Endothelial cell of umbilical vein (primary cell): ENCODE measurements at regions not wholly inside any gene's neighbourhood (a gene's known extent, or its start where the extent isn't known, plus 50 kb on each side); places are given as distances from the start of the nearest gene placed in this dataset.

Experiments
- BruUV-seq: library from RNA; stranded (reverse); fragments of 400-500 nt; replicated peaks from 2 replicates; lab custom pipeline; 2021; lab: Mats Ljungman, UMichigan
- CTCF ChIA-PET: fragments of 300-600, 350-600 bp; sonication (Branson Sonifier 250); formaldehyde crosslinking; loops from one replicate; lab custom pipeline; 2021; ENCODE audit warnings: antibody characterized with exemption, inconsistent platforms; lab: Charles Lee
- POLR2A ChIA-PET: fragments of 300-600, 350-600 bp; sonication (Branson Sonifier 250); formaldehyde crosslinking; loops from one replicate; lab custom pipeline; 2021; ENCODE audit warnings: antibody characterized with exemption, inconsistent platforms; lab: Charles Lee
- DNase-seq: peaks from one replicate; pipeline ENCODE4 v3.0.0-alpha.2; 2011; ENCODE audit warnings: low read depth, low spot score
- FAIRE-seq: peaks from 2 replicates; lab custom pipeline; 2011; peaks lifted over from hg19 to GRCh38; lab: Jason Lieb, UNC
- H2AFZ ChIP-seq: 2 replicates; pipeline ENCODE4 v1.6.0; 2012; ENCODE audit warnings: low read depth, low read length, control low read depth, inconsistent platforms
- H3K27ac ChIP-seq: 2 replicates; pipeline ENCODE4 v1.5.1; 2011; ENCODE audit warnings: low read depth, mild to moderate bottlenecking, control low read depth, low read length, moderate library complexity; ENCODE audit not compliant: insufficient read depth
- H3K27me3 ChIP-seq, 2 experiments: 2 replicates each; pipeline versions ENCODE4 v1.6.0 to v1.6.1; 2011; ENCODE audit warnings: low read length in 2 of 2, mixed read lengths in 1 of 2; ENCODE audit not compliant: control insufficient read depth in 2 of 2, insufficient read depth in 2 of 2
- H3K36me3 ChIP-seq, 2 experiments: 2 replicates in 1 of 2; 3 replicates in 1 of 2; pipeline ENCODE4 v1.5.1; 2011; ENCODE audit warnings: low read length in 2 of 2, mild to moderate bottlenecking in 1 of 2, moderate library complexity in 1 of 2; ENCODE audit not compliant: control insufficient read depth in 2 of 2, insufficient read depth in 2 of 2; ENCODE audit errors: extremely low read depth in 1 of 2
- H3K4me1 ChIP-seq: 3 replicates; pipeline ENCODE4 v1.5.1; 2011; ENCODE audit warnings: mild to moderate bottlenecking, low read length; ENCODE audit not compliant: control insufficient read depth, insufficient read depth; ENCODE audit errors: extremely low read depth
- H3K4me2 ChIP-seq: 2 replicates; pipeline ENCODE4 v1.6.1; 2011; ENCODE audit warnings: low read length, control low read depth, mixed read lengths; ENCODE audit not compliant: insufficient read depth
- H3K4me3 ChIP-seq, 3 experiments: fragments of 200-600 bp in 1 of 3; sonication (generic), shearing (Covaris generic) in 1 of 3; replicated peaks in 1 of 3; 2 replicates each; pipeline ENCODE4 v1.5.1; 2011 to 2016; ENCODE audit warnings: control low read depth in 3 of 3, low read length in 3 of 3, mild to moderate bottlenecking in 2 of 3, inconsistent platforms in 1 of 3, low read depth in 1 of 3, moderate library complexity in 1 of 3; ENCODE audit not compliant: insufficient read depth in 1 of 3
- H3K79me2 ChIP-seq: 2 replicates; pipeline ENCODE4 v1.6.0; 2012; ENCODE audit warnings: low read length, inconsistent platforms; ENCODE audit not compliant: control insufficient read depth, insufficient read depth
- H3K9ac ChIP-seq: replicated peaks from 2 replicates; pipeline ENCODE3; 2011; ENCODE audit warnings: low read length, control low read depth; ENCODE audit not compliant: insufficient read depth; ENCODE audit errors: extremely low read depth
- H3K9me1 ChIP-seq: replicated peaks from 3 replicates; pipeline ENCODE4 v1.6.0; 2011; ENCODE audit warnings: mild to moderate bottlenecking, low read length; ENCODE audit not compliant: control insufficient read depth, insufficient read depth; ENCODE audit errors: extremely low read depth
- H3K9me3 ChIP-seq: replicated peaks from 2 replicates; pipeline ENCODE4 v1.5.1; 2012; ENCODE audit warnings: low read length, inconsistent platforms; ENCODE audit not compliant: control insufficient read depth, insufficient read depth
- H4K20me1 ChIP-seq: replicated peaks from 2 replicates; pipeline ENCODE3; 2011; ENCODE audit warnings: mild to moderate bottlenecking, low read length; ENCODE audit not compliant: control insufficient read depth, insufficient read depth; ENCODE audit errors: extremely low read depth
- CTCF ChIP-seq, 2 donors: IDR thresholded peaks; 1 replicate in 1 of 2; 2 replicates in 1 of 2; pipeline ENCODE4 v1.5.1; 2011; ENCODE audit warnings: low read length in 2 of 2, mild to moderate bottlenecking in 2 of 2, moderate library complexity in 2 of 2, control low read depth in 1 of 2, inconsistent platforms in 1 of 2, low read depth in 1 of 2; ENCODE audit not compliant: insufficient read depth in 1 of 2; ENCODE audit errors: extremely low read depth in 1 of 2
- FOS ChIP-seq: IDR thresholded peaks from 2 replicates; pipeline ENCODE4 v1.6.1; 2011; ENCODE audit warnings: mild to moderate bottlenecking, low read length, moderate library complexity, borderline replicate concordance; ENCODE audit not compliant: insufficient read depth
- GATA2 ChIP-seq: IDR thresholded peaks from 2 replicates; pipeline ENCODE4 v1.7.0; 2011; ENCODE audit warnings: low read depth, mild to moderate bottlenecking, moderate library complexity, mixed read lengths, low read length; ENCODE audit not compliant: insufficient read length, insufficient read depth
- JUN ChIP-seq: IDR thresholded peaks from 2 replicates; pipeline ENCODE4 v1.6.1; 2011; ENCODE audit warnings: borderline replicate concordance, low read depth; ENCODE audit not compliant: insufficient read length, insufficient read depth
- POLR2A ChIP-seq: IDR thresholded peaks from 2 replicates; pipeline ENCODE4 v1.6.1; 2012; ENCODE audit warnings: low read depth, mild to moderate bottlenecking, control low read depth, low read length
- POLR2AphosphoS5 ChIP-seq: IDR thresholded peaks from 2 replicates; pipeline ENCODE4 v1.6.1; 2012; ENCODE audit warnings: low read depth, mild to moderate bottlenecking, control low read depth, low read length, moderate library complexity; ENCODE audit not compliant: insufficient read depth
- dilution Hi-C: fragments of 300-500 bp; cut with MboI; formaldehyde crosslinking; loops from one replicate; pipeline ENCODE4 v1.15.0; 2019; ENCODE audit warnings: low sequenced_read_pairs; ENCODE audit not compliant: extremely low pct_ligation_motif_present
- intact Hi-C: fragments of 100-400 bp; cut with micrococcal nuclease; formaldehyde crosslinking; loops from one replicate; pipeline ENCODE4 v1.10.0; 2022
- TF ChIP-seq, protein P1 (sequence below): IDR thresholded peaks from 2 replicates; pipeline ENCODE4 v1.6.1; 2011; ENCODE audit not compliant: insufficient read depth, insufficient read length

- no peak overlapping the region for H3K27ac ChIP-seq
- DNase-seq = no peak
- POLR2A ChIA-PET = no interaction called here
- no peak for FAIRE-seq
- H3K79me2 ChIP-seq = no peaks in the 10 kb centered on the region
- dilution Hi-C loops (no loop called here), intact Hi-C loops (no loop called here)
- no peaks in the 10 kb centered on the region for H3K4me1 ChIP-seq
- no peak overlapping the region for H2AFZ ChIP-seq
- no peaks in the 10 kb centered on the region for H3K36me3 ChIP-seq
- no peak overlapping the region for H3K9ac ChIP-seq
- CTCF ChIA-PET = no interaction called here
- no peaks in the 10 kb centered on the region for H3K9me1 ChIP-seq
- BruUV-seq = no TSS peak
- H3K4me3 ChIP-seq = no peak overlapping the region
- TF ChIP-seq FOS (no peak), JUN (no peak), POLR2AphosphoS5 (no peak), CTCF (IDR thresholded peaks at IDR 0.05; ENCODE audit: extremely low read depth in 1 of 2, insufficient read depth in 1 of 2, low read depth in 1 of 2, low read length in 2 of 2) (no peak)
- TF ChIP-seq, protein P1, sequence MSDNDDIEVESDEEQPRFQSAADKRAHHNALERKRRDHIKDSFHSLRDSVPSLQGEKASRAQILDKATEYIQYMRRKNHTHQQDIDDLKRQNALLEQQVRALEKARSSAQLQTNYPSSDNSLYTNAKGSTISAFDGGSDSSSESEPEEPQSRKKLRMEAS = no peak
- no peaks in the 10 kb centered on the region for H4K20me1 ChIP-seq
- H3K4me2 ChIP-seq = no peak overlapping the region
- H3K9me3 ChIP-seq = no peaks in the 10 kb centered on the region
- no peaks in the 10 kb centered on the region for H3K27me3 ChIP-seq
Measured at GRCh38 chr6:90739802-90740201, 152.9 kb upstream of the MAP3K7 start.

DNA sequence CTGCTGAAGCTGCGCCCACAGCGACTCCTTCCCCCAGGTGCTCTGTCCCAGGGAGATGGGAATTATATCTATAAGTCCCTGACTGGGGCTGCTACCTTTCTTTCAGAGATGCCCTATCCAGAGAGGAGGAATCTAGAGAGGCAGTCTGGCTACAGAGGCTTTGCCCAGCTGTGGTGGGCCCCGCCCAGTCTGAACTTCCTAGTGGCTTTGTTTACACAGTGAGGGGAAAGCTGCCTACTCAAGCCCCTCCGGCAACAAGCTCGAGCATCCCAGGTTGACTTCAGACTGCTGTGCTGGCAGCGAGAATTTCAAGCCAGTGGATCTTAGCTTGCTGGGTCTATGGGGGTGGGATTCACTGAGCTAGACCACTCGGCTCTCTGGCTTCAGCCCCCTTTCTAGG, 152.5 kb upstream of the MAP3K7 start:
- BruUV-seq = no TSS peak
- Histone ChIP-seq H3K9me3 (no peaks in the 10 kb centered on the region), H4K20me1 (no peaks in the 10 kb centered on the region), H3K4me1 (no peaks in the 10 kb centered on the region), H2AFZ (no peak overlapping the region), H3K9ac (no peak overlapping the region), H3K27me3 (no peaks in the 10 kb centered on the region), H3K4me2 (no peak overlapping the region), H3K36me3 (no peaks in the 10 kb centered on the region), H3K9me1 (no peaks in the 10 kb centered on the region), H3K27ac (no peak overlapping the region), H3K4me3 (no peak overlapping the region), H3K79me2 (no peaks in the 10 kb centered on the region)
- TF ChIP-seq POLR2A (no peak), GATA2 (no peak), CTCF (IDR thresholded peaks at IDR 0.05; ENCODE audit: extremely low read depth in 1 of 2, insufficient read depth in 1 of 2, low read depth in 1 of 2, low read length in 2 of 2) (no peak)
- TF ChIP-seq, protein P1 = no peak
- DNase-seq = no peak
- dilution Hi-C loops = no loop called here
- ChIA-PET CTCF (no interaction called here), POLR2A (no interaction called here)
- intact Hi-C loops = no loop called here
- no peak for FAIRE-seq
